A549 (cell line): ENCODE measurements at regions not wholly inside any gene's neighbourhood (a gene's known extent, or its start where the extent isn't known, plus 50 kb on each side); places are given as distances from the start of the nearest gene placed in this dataset.

ENCODE experiments used
- ATAC-seq, 2 experiments: fragments of 200-7000 bp in 1 of 2; fragments of >200 bp in 1 of 2; cut with Nextera tagmentation in 1 of 2; cut with Tn5 transposase in 1 of 2; 3 replicates each; pipeline versions ENCODE4 v1.8.0 to v1.9.1; 2018 to 2020; ENCODE audit warnings: mild to moderate bottlenecking in 1 of 2, moderate library complexity in 1 of 2
- CTCF ChIA-PET: fragments of 300-600 bp; sonication (Branson Sonifier 250); formaldehyde crosslinking; extraction: SDS; loops from one replicate; lab custom pipeline; 2021; ENCODE audit warnings: antibody characterized with exemption, inconsistent platforms; lab: Yijun Ruan, JAX
- POLR2A ChIA-PET: fragments of 350-600 bp; formaldehyde crosslinking; extraction: SDS; loops from one replicate; lab custom pipeline; 2021; ENCODE audit warnings: antibody characterized with exemption, inconsistent platforms; lab: Yijun Ruan, JAX
- DNase-seq, 2 experiments: peaks; one replicate each; pipeline versions ENCODE4 v3.0.0 to v3.0.0-alpha.2; 2011 to 2016; ENCODE audit warnings: low read depth in 1 of 2, low spot score in 1 of 2
- FAIRE-seq: peaks from 2 replicates; lab custom pipeline; 2011; peaks lifted over from hg19 to GRCh38; lab: Jason Lieb, UNC
- H3K27ac ChIP-seq, 2 experiments: fragments of >200 bp; sonication (Bioruptor Twin); formaldehyde crosslinking; 3 replicates each; pipeline ENCODE4 v1.5.1; 2016 to 2017
- H3K4me1 ChIP-seq: fragments of >200 bp; sonication (Bioruptor Twin); formaldehyde crosslinking; 3 replicates; pipeline ENCODE4 v1.6.1; 2016
- H3K4me2 ChIP-seq: fragments of >200 bp; sonication (Bioruptor Twin); formaldehyde crosslinking; 3 replicates; pipeline ENCODE4 v1.6.1; 2016
- H3K4me3 ChIP-seq: fragments of >200 bp; sonication (Bioruptor Twin); formaldehyde crosslinking; 3 replicates; pipeline ENCODE4 v1.5.1; 2016
- H3K9me3 ChIP-seq: fragments of >200 bp; sonication (Bioruptor Twin); formaldehyde crosslinking; 3 replicates; pipeline ENCODE4 v1.6.1; 2016
- ATOH8 ChIP-seq: fragments of 250-450 bp; sonication (Bioruptor Pico); IDR thresholded peaks from 2 replicates; pipeline ENCODE4 v1.5.0; 2020; ENCODE audit warnings: low read depth, mild to moderate bottlenecking, moderate library complexity
- CBX2 ChIP-seq: fragments of 200-600 bp; sonication (generic); IDR thresholded peaks from 2 replicates; pipeline ENCODE4 v1.6.1; 2016; ENCODE audit warnings: low read depth, mild to moderate bottlenecking, borderline replicate concordance
- CEBPB ChIP-seq, 2 experiments: fragments of >200 bp in 1 of 2; sonication (Bioruptor Twin) in 1 of 2; formaldehyde crosslinking in 1 of 2; IDR thresholded peaks; 2 replicates each; pipeline ENCODE4 v1.6.1; 2012 to 2016
- EHF ChIP-seq: fragments of 250-450 bp; sonication (Bioruptor Pico); IDR thresholded peaks from 2 replicates; pipeline ENCODE4 v1.5.0; 2020; ENCODE audit warnings: mild to moderate bottlenecking
- FOSL2 ChIP-seq, 2 experiments: fragments of 450-650 bp in 1 of 2; fragments of >200 bp in 1 of 2; sonication (Bioruptor Twin) in 1 of 2; formaldehyde crosslinking; IDR thresholded peaks; 2 replicates each; pipeline versions ENCODE4 v1.5.0 to v1.6.1; 2016 to 2020; ENCODE audit warnings: mild to moderate bottlenecking in 1 of 2, moderate library complexity in 1 of 2
- HOXB13 ChIP-seq: fragments of 250-450 bp; sonication (Bioruptor Pico); IDR thresholded peaks from 2 replicates; pipeline ENCODE4 v1.5.0; 2020; ENCODE audit warnings: low read depth, mild to moderate bottlenecking, moderate library complexity
- JUNB ChIP-seq: fragments of >200 bp; sonication (Bioruptor Twin); formaldehyde crosslinking; IDR thresholded peaks from 2 replicates; pipeline ENCODE4 v1.6.1; 2016
- MAFK ChIP-seq: fragments of 450-650 bp; IDR thresholded peaks from 2 replicates; pipeline ENCODE4 v1.6.1; 2014; ENCODE audit not compliant: partially characterized antibody
- MAX ChIP-seq: IDR thresholded peaks from 2 replicates; pipeline ENCODE4 v1.6.1; 2012
- MAZ ChIP-seq: fragments of 150-350 bp; IDR thresholded peaks from 2 replicates; pipeline ENCODE4 v1.6.1; 2014; ENCODE audit warnings: antibody characterized with exemption, low read depth, low read length, borderline replicate concordance
- MYC ChIP-seq: IDR thresholded peaks from 2 replicates; pipeline ENCODE4 v1.6.1; 2012; ENCODE audit warnings: mild to moderate bottlenecking, inconsistent platforms, low read length, improper control_type of control experiment, borderline replicate concordance
- NR3C1 ChIP-seq: fragments of >200 bp; sonication (Bioruptor Twin); formaldehyde crosslinking; IDR thresholded peaks from 3 replicates; pipeline ENCODE4 v1.6.1; 2017
- PBX3 ChIP-seq: IDR thresholded peaks from 2 replicates; pipeline ENCODE4 v1.6.1; 2012
- POLR2AphosphoS2 ChIP-seq: conservative IDR thresholded peaks from 2 replicates; pipeline ENCODE4 v1.6.1; 2012; ENCODE audit warnings: low read length, improper control_type of control experiment, inconsistent platforms
- RAD21 ChIP-seq, 2 experiments: fragments of >200 bp in 1 of 2; sonication (Bioruptor Twin) in 1 of 2; formaldehyde crosslinking in 1 of 2; IDR thresholded peaks in 1 of 2; conservative IDR thresholded peaks in 1 of 2; 2 replicates in 1 of 2; 3 replicates in 1 of 2; pipeline ENCODE4 v1.6.1; 2012 to 2018; ENCODE audit warnings: inconsistent platforms in 1 of 2
- RFX5 ChIP-seq: fragments of 450-650 bp; IDR thresholded peaks from 2 replicates; pipeline ENCODE4 v1.7.1; 2014; ENCODE audit warnings: antibody characterized with exemption, mild to moderate bottlenecking, moderate library complexity
- RNF2 ChIP-seq: fragments of 200-600 bp; sonication (generic); IDR thresholded peaks from 2 replicates; pipeline ENCODE4 v1.6.1; 2016; ENCODE audit warnings: low read depth, mild to moderate bottlenecking, antibody characterized with exemption, moderate library complexity, borderline replicate concordance
- SMC3 ChIP-seq: fragments of >200 bp; sonication (Bioruptor Twin); formaldehyde crosslinking; IDR thresholded peaks from 3 replicates; pipeline ENCODE4 v1.6.1; 2018; ENCODE audit warnings: inconsistent platforms
- TFCP2L1 ChIP-seq: fragments of 250-450 bp; sonication (Bioruptor Pico); IDR thresholded peaks from 2 replicates; pipeline ENCODE4 v1.5.0; 2021; ENCODE audit warnings: mild to moderate bottlenecking
- TP53 ChIP-seq: fragments of 250-450 bp; sonication (Bioruptor Pico); IDR thresholded peaks from 2 replicates; pipeline ENCODE4 v1.5.0; 2021; ENCODE audit warnings: mild to moderate bottlenecking, moderate library complexity
- ZC3H11A ChIP-seq: fragments of 450-650 bp; IDR thresholded peaks from 2 replicates; pipeline ENCODE4 v1.6.1; 2014; ENCODE audit warnings: antibody characterized with exemption, mild to moderate bottlenecking
- ZFP36 ChIP-seq: fragments of 450-650 bp; IDR thresholded peaks from 2 replicates; pipeline ENCODE4 v1.6.1; 2014; ENCODE audit warnings: borderline replicate concordance; ENCODE audit not compliant: partially characterized antibody
- WGBS: methylation state at CpG from one replicate; pipeline ENCODE4 v1.1.6; 2017; ENCODE audit errors: missing lambda C conversion rate; 5-methylcytosine and 5-hydroxymethylcytosine counted together
- TF ChIP-seq, protein P1 (sequence below): fragments of 250-450 bp; sonication (Bioruptor Pico); IDR thresholded peaks from 2 replicates; pipeline ENCODE4 v1.5.0; 2021; ENCODE audit warnings: mild to moderate bottlenecking, moderate library complexity, borderline replicate concordance

DNA sequence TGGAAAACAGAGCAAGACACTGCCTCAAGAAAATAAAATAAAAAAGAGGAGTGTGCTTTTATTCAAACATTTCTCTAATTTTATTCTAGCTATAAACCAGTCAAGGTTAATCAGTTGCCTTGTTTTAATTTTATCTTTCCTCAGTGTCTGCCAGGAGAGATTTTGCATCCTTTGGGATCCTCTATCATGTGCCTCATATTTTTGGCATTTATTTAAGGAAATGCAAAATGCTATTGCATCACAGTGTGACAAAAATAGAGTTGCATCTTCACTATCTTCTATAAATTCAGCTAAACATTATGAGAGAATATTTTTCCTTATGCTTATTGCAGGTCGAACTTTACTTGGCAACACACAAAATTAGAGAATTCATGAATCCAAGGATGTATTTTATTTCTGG, 639.0 kb upstream of the KLF12 start:
- ChIA-PET CTCF (no interaction called here), POLR2A (no interaction called here)
- FAIRE-seq: no peak
- Histone ChIP-seq H3K4me1 (peaks cover 16% of the 10 kb centered on the region), H3K9me3 (no peaks in the 10 kb centered on the region), H3K4me3 (no peak overlapping the region), H3K27ac (peak overlapping the region in 1 of 2 experiments; percentile 69; a peak in 2 of 6 replicates)
- DNase-seq: no peak
- no peak for ATAC-seq
- TF ChIP-seq MAFK (no peak), RNF2 (no peak), PBX3 (no peak), NR3C1 (no peak), ZC3H11A (no peak), ZFP36 (no peak), MYC (no peak), HOXB13 (CRISPR knock-in tag) (no peak), MAZ (no peak), RFX5 (no peak), CBX2 (no peak), TP53 (CRISPR knock-in tag) (no peak), JUNB (no peak), EHF (CRISPR knock-in tag) (no peak), POLR2AphosphoS2 (no peak)
- TF ChIP-seq, protein P1, sequence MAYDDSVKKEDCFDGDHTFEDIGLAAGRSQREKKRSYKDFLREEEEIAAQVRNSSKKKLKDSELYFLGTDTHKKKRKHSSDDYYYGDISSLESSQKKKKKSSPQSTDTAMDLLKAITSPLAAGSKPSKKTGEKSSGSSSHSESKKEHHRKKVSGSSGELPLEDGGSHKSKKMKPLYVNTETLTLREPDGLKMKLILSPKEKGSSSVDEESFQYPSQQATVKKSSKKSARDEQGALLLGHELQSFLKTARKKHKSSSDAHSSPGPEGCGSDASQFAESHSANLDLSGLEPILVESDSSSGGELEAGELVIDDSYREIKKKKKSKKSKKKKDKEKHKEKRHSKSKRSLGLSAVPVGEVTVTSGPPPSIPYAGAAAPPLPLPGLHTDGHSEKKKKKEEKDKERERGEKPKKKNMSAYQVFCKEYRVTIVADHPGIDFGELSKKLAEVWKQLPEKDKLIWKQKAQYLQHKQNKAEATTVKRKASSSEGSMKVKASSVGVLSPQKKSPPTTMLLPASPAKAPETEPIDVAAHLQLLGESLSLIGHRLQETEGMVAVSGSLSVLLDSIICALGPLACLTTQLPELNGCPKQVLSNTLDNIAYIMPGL (CRISPR knock-in tag): no peak
- TF ChIP-seq, all 56 proteins: peak for 0
- no peak overlapping the region for H3K4me2 ChIP-seq
- 38% methylated on average over 1 of the region's 1 CpG for WGBS

DNA sequence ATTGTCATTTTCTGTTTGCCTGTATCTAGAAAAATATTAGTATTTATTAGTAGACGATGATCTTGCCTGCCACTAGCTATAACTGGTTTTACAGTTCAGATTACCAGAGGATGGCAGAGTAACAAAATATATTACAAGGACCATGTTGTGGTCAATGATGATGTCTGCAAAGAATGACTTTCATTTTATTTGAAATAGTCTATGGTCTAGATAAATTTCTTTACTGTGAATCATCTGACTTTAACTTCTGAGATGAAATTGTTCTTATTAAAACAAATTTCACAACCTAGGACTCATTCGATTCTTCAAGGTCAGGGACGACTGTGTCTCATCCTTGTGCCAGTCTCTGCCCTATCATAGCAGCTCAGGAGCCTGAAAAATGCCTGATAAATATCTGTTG, 637.8 kb upstream of the KLF12 start:
- FAIRE-seq: no peak
- POLR2A ChIA-PET: no interaction called here
- Histone ChIP-seq H3K4me2 (peak overlapping the region; percentile 34), H3K27ac (peak overlapping the region; percentile 62 to 69), H3K4me1 (peaks cover 16% of the 10 kb centered on the region), H3K4me3 (no peak overlapping the region), H3K9me3 (no peaks in the 10 kb centered on the region)
- peak; percentile 34 to 48; a peak in 4 of 6 replicates for ATAC-seq
- no peak for TF ChIP-seq ATOH8 (CRISPR knock-in tag)
- peak in 1 of 2 experiments; percentile 43; a peak in 1 of 4 replicates for TF ChIP-seq CEBPB (IDR thresholded peaks at IDR 0.05)
- peak in 1 of 2 experiments; percentile 12; a peak in 2 of 5 replicates for TF ChIP-seq RAD21 (conservative IDR thresholded peaks at IDR 0.05 in 1 of 2, IDR thresholded peaks at IDR 0.05 in 1 of 2)
- TF ChIP-seq FOSL2 (IDR thresholded peaks at IDR 0.05): no peak
- peak; percentile 34; the same call in 1 of the 2 replicates for TF ChIP-seq FOSL2 (CRISPR knock-in tag; IDR thresholded peaks at IDR 0.05)
- TF ChIP-seq JUNB: peak; percentile 52; the same call in 1 of the 2 replicates
- peak; percentile 17; the same call in 1 of the 3 replicates for TF ChIP-seq SMC3
- no peak for TF ChIP-seq MAX
- TF ChIP-seq TFCP2L1 (CRISPR knock-in tag): no peak
- DNase-seq: peak in 1 of 2 experiments; percentile 13
- CTCF ChIA-PET: no interaction called here
- 16% methylated on average over 3 of the region's 3 CpGs for WGBS
